ENCODE measurements at regions not wholly inside any gene's neighbourhood (a gene's known extent, or its start where the extent isn't known, plus 50 kb on each side); places are given as distances from the start of the nearest gene placed in this dataset.

- ATAC-seq: no peak
These were observed 427.3 kb downstream of the TSN start for GRCh38 chr2:122182616-122183355.

- no peak for ATAC-seq
These were observed 428.4 kb downstream of the TSN start for GRCh38 chr2:122183890-122184289.

DNA sequence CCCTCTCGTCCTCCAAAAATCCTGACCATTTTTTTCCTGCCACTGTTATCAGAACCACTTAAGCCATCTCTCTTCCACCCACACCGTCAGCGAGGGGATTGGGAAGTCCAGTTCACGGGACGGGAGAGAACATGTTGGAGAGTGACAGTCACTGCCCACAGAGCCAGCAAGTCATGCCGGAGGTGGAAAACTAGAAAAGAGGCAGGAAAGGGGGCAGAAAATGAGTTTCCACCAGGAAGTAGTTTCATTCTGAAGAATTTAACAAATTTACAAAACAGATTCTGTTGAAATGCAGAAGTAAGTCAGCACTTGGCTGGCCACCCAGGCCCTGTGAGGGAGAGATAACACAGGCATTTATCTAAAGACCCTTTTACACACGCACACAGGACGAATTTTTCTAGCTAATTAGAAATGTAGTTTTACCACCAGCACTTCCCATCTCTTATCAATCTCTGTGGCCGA is 431.3 kb downstream of the TSN start:
- ATAC-seq: no peak

DNA sequence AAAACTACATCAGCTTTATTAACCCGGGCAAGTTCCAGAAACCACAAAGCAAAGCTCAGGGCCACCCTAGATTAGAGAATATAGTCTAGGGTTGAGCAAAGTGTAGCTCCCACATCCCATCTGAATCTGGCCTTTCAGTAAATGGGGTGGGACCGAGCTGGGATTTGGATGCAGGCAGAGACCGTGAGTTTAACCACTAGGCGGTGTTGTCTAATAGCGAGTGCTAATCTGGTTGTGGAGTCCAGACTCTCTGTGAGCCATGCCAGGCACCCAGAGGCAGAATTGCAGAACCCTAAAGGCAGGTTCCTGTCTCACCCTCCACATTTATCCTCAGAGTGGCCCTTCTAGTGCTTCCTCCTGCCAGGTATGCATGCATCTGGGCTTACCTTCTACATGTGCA is 435.9 kb downstream of the TSN start:
- ATAC-seq: no peak

DNA sequence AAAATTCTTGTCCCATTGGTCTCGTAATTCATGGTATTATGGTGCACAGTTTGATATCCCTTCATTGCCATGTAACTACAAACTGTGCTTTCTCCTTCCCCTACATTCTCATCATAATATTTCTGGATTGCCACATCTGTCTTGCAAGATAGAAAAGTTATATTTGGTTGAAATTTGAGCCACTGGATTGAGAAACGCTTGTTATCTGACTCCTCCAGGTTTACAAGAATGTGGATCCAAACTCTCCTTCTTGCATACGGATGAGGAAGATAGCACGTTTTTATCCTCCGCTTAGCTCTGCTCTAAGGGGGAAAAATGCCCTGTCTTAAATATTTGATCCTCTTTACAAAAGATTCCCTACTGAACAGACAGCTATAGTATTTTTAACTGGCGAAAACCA is 438.2 kb downstream of the TSN start:
- no peak for ATAC-seq

DNA sequence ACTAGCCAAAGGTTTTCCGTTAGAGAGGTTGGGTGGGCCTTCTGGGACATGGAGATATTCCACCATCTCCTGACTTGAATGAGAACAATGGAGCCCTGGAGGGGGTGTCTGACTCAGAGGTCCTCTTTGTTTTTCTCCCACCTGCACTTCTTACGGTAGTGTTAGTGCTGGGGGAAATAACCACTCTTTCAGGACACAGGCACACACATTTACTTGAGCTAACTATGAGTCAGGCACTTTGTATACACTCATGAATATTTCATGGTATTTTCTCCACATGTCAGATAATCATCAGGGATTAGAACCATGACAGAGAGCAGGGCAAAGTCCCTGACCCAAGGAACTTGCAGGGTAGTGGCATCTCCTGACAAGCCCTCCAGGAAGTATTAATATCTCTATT is 439.1 kb downstream of the TSN start:
- ATAC-seq: no peak

DNA sequence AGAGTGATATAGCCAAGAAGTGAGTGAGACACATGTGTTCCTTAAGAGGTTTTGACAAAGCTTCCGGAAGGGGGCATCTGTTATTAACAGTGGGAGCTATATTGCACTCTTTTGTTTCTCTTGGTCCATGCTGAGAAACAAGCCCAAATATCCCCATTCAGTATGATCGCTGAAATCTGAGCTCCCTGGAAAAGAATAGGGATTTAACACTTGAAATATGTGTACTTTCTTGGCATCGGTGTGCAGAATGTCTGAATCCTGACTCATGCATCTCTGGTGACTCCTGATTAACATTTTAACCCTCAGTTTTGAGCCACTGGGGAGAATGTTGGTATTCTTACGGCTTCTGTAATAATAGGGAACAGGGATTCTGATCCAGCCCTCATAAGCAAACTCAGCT is 448.1 kb downstream of the TSN start:
- ATAC-seq: no peak

- ATAC-seq: no peak
These were observed 450.2 kb downstream of the TSN start for GRCh38 chr2:122205641-122206040.

- ATAC-seq: no peak
These were observed 450.6 kb downstream of the TSN start for GRCh38 chr2:122206101-122206500.

DNA sequence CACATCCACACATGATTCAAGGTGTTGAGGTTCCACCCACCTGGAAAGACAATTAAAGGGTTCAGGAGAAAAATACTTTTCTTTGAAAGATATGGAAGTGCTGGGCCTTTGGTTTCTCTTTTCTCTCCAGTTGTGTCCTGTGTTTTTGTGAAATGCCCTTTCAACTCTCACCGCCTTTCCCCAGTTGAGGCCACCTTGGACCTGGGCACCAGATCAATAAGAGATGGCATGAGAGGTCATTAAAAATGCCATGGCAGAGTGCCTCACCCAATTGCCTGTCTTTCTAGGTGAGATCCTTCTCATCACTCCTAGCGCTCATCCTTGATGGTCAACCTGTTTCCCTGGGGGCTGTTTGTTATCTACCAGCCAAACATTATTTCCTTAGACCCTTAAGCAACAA is 453.9 kb downstream of the TSN start:
- no peak for ATAC-seq

GRCh38 chr2:122210065-122210464 is 454.6 kb downstream of the TSN start:
- ATAC-seq: no peak

DNA sequence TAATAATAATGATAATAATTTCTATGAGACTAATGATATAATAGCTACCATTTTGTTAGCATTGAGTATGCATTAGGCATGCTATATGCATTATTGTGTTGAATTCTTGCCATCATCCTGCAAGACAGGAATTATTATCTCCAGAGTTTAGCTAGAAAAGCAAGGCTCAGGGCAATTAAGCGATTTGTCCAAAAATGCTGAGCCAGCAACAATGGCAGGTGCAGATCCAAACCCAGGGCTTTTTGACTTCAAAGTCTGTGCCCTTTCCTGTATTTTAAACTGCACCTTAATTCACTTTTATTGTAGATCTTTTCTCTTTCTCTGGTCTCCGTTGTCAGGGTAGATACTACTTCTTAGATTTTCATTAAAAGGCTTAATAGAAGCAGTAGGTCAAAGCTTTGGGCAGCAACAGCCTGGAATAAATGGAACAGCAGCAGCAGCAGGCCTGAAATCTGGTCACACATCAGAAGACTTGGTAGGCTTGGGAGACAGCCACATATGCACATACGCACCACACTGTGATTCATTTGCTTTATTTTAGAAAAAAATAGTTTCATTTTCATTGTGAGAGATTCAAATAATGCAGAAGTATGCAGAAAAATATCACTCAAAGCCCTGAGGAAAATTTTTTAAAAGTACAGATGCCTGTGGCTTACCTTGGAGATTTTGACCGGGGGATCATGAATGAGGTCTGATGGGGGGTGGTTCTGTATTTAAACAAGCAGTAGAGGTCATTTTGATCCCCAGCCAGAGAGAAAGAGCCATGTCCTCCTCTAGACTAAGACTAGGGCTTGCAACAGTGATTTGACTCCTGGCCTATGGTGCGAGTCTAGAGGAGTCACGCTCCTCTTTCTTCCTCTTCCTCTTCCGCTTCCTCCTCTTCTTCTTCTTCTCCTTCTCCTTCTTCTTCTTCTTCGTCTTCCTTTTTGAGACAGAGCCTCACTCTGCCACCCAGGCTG is 455.7 kb downstream of the TSN start:
- ATAC-seq: no peak

DNA sequence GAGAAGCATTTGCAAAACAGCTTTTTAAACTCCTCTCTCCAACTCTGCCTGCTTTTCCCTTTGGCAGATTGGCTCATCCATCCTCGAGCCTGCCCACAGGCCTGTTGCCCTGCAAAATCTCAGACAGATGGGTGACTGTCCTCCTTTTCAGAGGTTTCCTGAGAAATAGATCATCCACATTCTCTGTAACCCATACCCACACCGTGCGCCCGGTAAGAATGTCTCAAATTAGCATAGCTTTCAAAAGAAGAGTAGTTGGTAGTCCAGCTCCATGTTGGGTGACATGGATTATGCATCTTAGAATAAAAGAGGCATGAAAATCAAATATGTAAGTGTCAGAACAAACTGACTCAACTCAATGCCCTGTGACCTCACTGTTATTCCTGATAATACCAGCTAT is 457.9 kb downstream of the TSN start:
- ATAC-seq: no peak

DNA sequence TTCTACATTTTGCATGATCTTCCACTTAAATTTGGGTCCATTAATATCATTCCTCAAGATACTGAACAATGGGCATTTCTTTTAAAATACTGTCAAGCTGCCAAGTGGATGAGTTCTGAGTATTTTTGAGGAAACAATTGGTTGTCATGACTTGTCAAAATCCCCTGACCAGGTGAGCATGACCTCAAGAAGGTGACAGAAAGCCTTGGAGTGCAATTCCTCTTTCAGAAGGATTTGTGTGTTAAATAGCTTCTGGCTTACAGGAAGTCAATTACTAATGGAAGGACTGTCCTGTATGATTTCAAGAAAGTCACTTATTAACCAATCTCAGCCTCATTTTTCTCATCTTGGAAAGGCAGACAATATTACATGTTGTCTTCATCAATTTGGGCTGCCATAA is 460.6 kb downstream of the TSN start:
- ATAC-seq: no peak

DNA sequence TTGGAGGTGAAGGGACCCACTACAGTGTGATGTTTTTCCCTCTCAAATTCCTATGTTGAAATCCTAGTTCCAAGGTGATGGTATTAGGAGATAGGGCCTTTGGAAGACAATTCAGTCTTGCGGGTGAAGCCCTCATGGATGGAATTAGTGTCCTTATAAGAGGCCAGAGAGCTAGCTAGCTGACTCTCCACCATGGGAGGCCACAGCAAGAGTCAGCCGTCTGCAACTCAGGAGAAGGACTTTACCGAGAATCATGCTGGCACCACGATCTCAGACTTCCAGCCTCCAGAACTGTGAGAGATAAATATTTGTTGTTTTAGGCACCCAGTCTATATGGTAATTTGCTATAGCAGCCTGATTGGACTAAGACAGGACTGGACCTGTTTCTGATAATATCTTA is 461.4 kb downstream of the TSN start:
- no peak for ATAC-seq

- no peak for ATAC-seq
These were observed 463.1 kb downstream of the TSN start for GRCh38 chr2:122218596-122218995.

DNA sequence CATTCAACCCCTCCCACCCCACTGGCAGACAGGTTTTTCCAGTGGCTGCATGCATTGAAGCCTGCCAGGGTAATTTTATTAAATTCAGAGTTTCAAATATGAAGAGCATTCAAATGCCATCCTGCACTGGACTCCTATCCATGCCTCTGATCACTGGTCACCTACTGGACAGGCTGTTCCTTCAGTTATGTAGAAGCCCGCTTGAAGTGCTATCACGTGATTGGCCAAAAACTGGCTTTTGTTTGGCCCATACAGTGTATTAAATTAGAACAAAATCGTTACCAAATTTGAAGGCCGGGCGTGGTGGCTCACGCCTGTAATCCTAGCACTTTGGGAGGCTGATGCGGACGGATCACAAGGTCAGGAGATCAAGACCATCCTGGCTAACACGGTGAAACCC is 464.1 kb downstream of the TSN start:
- no peak for ATAC-seq

GRCh38 chr2:122221665-122222064 is 466.2 kb downstream of the TSN start:
- ATAC-seq: no peak

- ATAC-seq: no peak
These were observed 475.8 kb downstream of the TSN start for GRCh38 chr2:122231296-122231695.

GRCh38 chr2:122233372-122233771 is 477.9 kb downstream of the TSN start:
- no peak for ATAC-seq

GRCh38 chr2:122236152-122236874 is 480.9 kb downstream of the TSN start:
- ATAC-seq: no peak

GRCh38 chr2:122236925-122237324 is 481.5 kb downstream of the TSN start:
- no peak for ATAC-seq

DNA sequence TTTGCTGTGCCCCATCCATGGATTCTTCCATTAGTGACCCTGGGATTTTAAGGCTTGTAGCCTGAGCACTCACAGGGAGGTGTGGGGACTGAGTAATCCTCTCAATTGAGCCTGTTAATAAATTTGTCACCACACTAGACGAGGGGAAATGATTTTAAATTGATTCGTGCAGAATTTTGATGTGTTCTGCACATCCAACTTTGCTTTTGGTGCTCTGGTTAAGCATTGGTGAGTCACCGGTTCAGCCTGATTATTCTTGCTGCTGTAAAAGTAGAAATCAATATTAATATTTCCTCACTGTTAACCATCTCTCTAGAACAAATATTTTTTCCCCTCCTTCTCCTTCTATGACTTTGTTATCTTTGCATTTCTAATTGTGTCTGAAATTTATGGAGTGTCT is 482.0 kb downstream of the TSN start:
- ATAC-seq: no peak

Data from activated CD4-positive, CD25-positive, alpha-beta regulatory T cell treated with anti-CD3 and anti-CD28 coated beads, Interleukin-2, amount 50 U/mL, for 24 hours (primary cell).